Prostate gland (tissue), 2 donors: ENCODE measurements at regions not wholly inside any gene's neighbourhood (a gene's known extent, or its start where the extent isn't known, plus 50 kb on each side); places are given as distances from the start of the nearest gene placed in this dataset.

Experiments used
- CTCF ChIP-seq, 4 experiments: fragments of 200-600 bp in 2 of 4; fragments of 450-650 bp in 2 of 4; sonication (generic) in 2 of 4; IDR thresholded peaks; 1 replicate in 3 of 4; 2 replicates in 1 of 4; pipeline ENCODE4 v1.5.1; 2016 to 2019; ENCODE audit warnings: antibody characterized with exemption in 4 of 4, mild to moderate bottlenecking in 2 of 4, moderate library complexity in 2 of 4
- POLR2A ChIP-seq: fragments of 450-650 bp; IDR thresholded peaks from one replicate; pipeline ENCODE4 v1.6.1; 2016; ENCODE audit warnings: antibody characterized with exemption, mild to moderate bottlenecking
- POLR2AphosphoS5 ChIP-seq: sonication (generic); formaldehyde crosslinking; IDR thresholded peaks from one replicate; pipeline ENCODE4 v1.6.1; 2017; ENCODE audit warnings: antibody characterized with exemption

- TF ChIP-seq CTCF (IDR thresholded peaks at IDR 0.05): no peak
- no peak for TF ChIP-seq POLR2A
- TF ChIP-seq POLR2AphosphoS5: no peak
Observed at GRCh38 chr11:28625532-28625931, 517.3 kb downstream of the METTL15 start.
